NCI-H748 treated with DMSO at 0.1 percent for 48 hours (cell line): ENCODE measurements at regions not wholly inside any gene's neighbourhood (a gene's known extent, or its start where the extent isn't known, plus 50 kb on each side); places are given as distances from the start of the nearest gene placed in this dataset.
A peak's percentile ranks its signal among the peaks of the same experiment; 100 is the strongest.
"Not testable (repeated sequence)": the region's sequence is repeated elsewhere in the genome, so short reads cannot be mapped to it uniquely, and the experiment has no call there.

Source experiments
- DNase-seq: peaks from one replicate; lab custom pipeline; 2025; lab: John Stamatoyannopoulos, UW

DNA sequence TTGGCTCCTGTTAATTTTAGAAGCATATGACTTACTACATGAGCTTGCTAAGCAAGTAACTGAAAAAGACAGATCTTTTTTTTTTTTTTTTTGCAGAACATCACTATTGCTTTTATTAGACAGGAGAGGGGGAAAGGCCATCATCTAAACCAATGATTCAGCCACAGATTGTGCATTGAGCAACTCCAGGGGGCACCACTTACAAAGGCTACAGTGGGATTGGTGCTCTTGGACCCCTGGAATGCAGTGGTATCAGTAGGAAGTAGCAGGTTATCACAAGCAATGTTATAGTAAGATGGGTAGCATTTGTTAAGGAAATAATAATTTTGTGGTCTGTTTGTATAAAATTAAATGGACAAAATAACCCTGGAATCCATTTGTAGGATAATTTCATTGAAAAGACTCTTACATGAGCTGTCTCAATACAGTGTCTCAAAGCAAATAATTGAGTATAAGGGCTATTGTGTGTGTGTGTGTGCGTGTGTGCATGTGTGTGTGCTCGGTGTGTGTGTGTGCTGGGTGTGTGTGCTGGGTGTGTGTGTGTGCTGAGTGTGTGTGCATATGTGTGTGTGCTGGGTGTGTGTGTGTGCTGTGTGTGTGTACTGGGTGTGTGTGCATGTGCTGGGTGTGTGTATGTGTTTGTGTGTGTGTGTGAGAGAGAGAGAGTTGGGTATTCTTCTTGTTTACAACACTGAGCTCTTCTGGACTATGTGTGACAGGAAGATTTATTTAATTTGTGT is 296.3 kb downstream of the PCDH7 start:
- DNase-seq, result no peak

DNA sequence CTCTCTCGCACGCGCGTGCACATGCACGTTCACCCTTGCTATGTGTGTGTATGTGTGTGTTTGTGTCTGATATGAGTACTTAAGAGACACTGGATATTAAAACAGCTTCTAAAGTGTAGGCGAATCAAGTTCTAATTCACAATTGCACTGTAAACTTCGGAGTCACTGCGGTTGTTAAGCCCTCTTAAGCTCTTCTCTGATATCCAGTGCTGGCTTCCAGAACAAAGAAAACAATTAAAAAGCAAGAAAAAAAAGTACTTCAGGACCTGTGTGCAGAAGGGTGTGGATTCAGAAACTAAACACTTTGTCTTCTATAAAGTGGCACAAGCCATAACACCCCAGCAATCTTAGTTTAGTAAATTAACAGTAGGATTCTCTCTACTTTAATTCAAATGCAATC is 300.2 kb downstream of the PCDH7 start:
- DNase-seq, result no peak

DNA sequence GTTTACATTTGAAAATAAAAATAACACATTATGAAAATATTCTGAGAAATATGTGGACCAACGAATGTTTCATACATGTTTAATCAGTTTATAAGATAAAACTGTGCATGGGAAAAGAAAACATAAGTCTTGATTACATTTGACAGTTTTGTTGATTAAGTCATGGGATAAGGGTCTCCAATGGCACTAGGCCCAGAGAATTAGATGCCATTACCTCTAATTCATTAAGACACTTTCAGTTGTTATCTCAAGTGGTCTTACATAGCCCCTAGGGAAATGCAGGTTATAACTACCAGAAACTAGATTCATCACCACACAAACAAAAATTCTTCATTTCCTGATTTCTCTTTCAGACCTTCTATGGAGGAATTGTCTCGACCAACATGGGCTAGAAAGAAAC is 300.8 kb downstream of the PCDH7 start:
- no peak for DNase-seq

- DNase-seq, result no peak
Measured at GRCh38 chr4:31022702-31023101, 302.5 kb downstream of the PCDH7 start.

GRCh38 chr4:31023109-31023508 is 302.9 kb downstream of the PCDH7 start:
- DNase-seq, result no peak

GRCh38 chr4:31023742-31024141 is 303.6 kb downstream of the PCDH7 start:
- DNase-seq, result no peak

DNA sequence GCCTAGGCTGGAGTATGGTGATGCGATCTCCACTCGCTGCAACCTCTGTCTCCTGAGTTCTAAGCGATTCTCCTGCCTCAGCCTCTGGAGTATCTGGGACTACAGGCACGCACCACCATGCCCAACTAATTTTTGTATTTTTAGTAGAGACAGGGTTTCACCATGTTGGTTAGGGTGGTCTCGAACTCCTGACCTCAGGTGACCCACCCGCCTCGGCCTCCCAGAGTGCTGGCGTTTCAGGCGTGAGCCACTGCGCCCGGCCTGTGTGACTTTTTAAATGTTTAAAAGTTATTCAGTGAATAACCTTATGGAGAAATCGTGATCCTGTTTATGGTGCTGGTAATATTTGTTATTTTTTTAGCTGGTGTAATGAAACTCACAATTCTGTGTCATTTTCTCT is 304.6 kb downstream of the PCDH7 start:
- DNase-seq, result not testable (repeated sequence)

- no peak for DNase-seq
Measured at GRCh38 chr4:31026256-31026655, 306.1 kb downstream of the PCDH7 start.

GRCh38 chr4:31034550-31034949 is 314.4 kb downstream of the PCDH7 start:
- DNase-seq, result no peak

- DNase-seq, result no peak
Measured at GRCh38 chr4:31035761-31036160, 315.6 kb downstream of the PCDH7 start.

DNA sequence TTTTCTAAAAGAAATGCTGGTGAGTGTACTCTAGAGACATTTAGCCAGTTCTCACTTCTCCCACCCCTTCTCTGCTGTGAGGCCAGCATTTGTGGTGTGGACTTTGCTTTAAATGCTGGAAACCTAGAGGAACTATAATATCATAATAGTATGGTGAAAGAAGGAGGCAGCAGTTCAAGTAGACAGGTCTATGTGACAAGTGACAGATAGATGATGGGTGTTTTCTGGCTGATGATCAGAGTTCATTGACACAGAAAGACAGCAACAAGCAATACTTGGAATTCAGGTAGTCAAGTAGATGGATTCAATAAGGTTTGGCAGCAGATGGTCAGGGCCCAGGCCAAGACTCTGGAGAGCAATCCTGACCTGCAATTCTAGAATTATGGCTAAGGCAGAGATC is 317.5 kb downstream of the PCDH7 start:
- no peak for DNase-seq

DNA sequence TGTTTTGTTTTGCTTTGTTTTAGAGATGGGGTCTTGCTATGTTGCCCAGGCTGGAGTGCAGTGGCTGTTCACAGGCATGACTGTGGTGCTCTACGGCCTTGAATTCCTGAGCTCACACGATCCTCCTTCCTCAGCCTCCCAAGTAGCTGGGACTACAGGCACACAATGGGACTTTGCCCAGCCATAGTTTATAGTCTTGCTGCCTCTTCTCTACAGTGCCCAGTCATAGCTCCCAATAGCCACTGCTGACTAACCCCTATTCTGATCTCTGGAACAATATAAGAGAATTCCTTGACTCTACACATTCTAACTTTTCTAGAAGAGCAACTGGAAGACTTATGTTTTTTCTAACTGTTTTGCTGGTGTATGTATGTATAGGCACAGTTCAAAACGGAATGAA is 319.2 kb downstream of the PCDH7 start:
- no peak for DNase-seq

DNA sequence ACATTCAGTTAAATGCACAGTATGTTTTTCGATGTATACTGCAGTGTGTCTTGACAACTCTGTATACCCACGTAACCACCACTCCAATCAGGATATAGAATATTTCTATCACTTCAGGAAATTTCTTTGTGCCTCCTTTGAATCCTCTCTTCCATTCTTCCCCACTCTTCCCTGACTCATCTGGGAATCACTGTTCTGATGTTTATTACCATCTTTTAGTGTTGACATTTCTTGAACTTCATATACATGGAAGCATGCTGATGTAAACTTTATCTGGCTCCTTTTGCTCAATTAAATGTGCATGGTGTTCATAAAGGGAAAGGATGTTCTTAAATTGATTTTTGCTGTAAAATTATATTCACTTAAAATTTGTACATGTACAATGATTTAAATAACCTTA is 319.9 kb downstream of the PCDH7 start:
- DNase-seq, result no peak

DNA sequence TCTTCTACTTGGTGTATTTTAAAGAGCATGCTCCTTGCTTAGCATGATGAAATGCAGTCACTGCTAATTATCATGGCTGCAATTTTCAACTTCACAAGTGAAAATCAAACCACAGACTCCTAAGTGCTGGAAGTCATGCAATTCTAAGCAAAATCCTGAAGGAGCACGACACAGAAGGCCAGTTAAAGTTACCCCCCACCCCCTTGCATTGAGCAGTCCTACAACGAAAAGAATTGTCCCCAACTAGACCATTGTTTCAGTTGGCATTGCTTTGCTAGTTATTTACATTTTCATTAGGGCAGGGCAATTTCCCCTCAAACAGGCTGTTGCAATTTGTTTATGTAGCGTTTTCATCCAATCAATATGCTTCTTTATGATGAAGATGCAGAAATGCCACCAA is 321.2 kb downstream of the PCDH7 start:
- DNase-seq, result no peak

DNA sequence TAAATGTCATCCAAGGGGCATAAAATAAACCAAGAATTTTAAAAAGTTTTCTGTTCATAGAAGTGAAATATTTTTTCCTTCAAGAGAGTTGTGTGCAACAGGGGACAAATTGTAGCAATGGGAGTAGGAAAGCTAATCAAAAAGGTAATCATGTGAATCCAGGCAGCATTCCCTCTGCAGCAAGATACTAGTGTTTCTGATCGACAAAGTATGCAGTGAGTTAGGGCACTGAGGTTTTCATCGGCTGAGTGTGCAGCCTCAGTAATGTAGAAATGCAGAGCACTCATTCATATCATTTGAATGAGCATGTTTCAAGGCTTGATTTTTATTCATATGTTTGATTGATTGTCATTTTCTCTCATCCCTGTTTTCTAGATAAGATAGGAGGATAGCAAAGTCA is 321.7 kb downstream of the PCDH7 start:
- DNase-seq, result no peak

- DNase-seq, result no peak
Measured at GRCh38 chr4:31043382-31044062, 323.4 kb downstream of the PCDH7 start.

DNA sequence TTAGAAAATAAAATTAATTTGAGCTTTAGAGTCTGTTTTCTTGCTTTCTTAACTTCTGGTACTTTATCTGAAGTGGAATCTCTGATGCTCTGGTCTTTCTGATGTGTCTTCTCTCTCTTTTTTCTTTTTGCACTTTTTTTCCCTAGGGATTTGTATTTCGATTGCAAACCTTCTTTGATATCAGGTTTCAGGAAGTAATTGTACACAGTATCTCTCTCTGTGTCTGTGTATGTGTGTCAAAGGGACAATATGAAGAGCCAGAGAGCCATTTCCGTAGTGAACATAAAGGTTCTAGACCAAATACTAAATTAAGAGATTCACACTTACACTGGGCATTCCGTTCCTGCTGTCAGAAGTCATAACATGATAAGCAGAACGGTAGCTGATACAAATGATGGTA is 325.0 kb downstream of the PCDH7 start:
- no peak for DNase-seq

DNA sequence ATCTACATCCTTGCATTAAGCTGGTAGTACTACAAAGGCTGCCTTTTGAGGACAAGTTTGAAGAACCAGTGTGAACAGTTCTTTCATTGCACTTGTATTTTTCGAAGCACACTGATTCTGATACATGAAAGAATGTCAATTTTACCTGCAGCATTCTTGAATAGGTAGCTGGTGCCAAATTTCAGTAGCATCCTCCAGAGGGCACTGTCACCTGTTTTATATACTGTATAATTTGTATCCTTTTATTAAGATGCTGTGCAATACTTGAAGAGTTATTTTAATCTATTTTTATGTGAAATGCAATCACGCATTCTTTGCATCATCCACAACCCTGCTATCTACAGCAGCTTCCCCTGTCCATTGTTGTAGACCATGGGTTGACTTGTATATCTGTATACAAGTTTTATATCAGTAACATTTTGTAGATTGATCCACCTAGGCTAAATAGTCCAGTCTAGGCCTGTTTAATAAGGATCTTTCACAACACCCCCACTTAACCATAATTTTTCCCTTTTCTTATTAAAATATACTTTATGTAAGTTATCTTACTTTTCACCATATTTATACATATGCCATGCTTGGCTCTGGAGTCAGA is 325.7 kb downstream of the PCDH7 start:
- DNase-seq, result peak; percentile 47

DNA sequence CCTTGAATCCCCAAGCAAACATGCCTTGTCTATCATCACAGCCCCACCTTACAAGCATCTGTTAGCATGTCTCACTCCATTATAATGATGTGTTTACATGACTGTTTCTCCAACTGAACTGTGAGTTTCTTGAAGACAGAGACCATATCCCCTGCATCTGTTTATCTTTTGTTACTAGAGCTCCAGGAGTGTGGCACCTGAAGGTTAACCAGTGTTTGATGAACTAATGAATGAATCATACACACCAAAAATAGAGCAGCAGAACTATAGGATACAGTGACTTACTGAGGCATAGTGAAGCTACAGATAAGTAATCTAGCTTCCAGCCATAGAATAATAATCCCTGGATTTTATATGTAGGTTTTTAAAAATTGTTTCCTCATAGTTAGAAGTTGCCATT is 331.0 kb downstream of the PCDH7 start:
- no peak for DNase-seq

DNA sequence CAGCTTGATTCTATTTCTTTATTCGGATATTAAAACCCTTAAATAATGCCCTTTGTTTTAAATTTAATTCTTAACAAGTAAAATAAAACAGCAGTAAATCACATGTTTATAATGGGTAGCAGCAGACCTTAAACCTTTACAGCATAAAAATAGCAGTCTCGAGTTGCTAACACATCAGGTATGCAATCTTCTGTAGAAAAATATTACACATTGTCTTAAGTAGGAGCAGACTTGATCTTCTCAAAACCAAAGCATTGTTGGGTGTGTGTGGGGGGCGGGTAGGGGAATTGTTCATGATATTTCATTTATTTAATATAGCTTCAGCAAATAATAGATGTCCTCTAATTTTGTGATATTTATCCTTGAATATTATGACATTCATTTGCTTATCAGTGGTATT is 331.4 kb downstream of the PCDH7 start:
- no peak for DNase-seq

GRCh38 chr4:31052519-31052918 is 332.4 kb downstream of the PCDH7 start:
- no peak for DNase-seq

DNA sequence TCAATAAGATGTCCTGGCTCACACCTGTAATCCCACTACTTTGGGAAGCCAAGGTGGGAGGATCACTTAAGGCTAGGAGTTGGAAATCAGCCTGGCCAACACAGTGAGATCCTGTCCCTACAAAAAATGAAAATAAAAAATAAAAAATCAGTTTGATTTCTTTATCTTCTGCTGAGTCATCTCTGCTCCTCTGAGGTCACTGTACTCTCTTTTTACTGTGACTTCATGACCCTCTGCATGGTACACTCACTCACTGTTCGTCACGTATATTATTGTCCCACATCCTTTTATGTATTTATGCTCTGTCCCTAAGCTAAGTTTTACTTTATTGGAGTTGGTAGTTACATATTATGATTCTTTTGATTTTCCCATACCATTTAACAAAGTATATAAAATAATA is 333.3 kb downstream of the PCDH7 start:
- no peak for DNase-seq

- no peak for DNase-seq
Measured at GRCh38 chr4:31054295-31054694, 334.1 kb downstream of the PCDH7 start.

GRCh38 chr4:31058656-31059055 is 338.5 kb downstream of the PCDH7 start:
- DNase-seq, result peak; percentile 55
